ENCODE measurements at regions not wholly inside any gene's neighbourhood (a gene's known extent, or its start where the extent isn't known, plus 50 kb on each side); places are given as distances from the start of the nearest gene placed in this dataset.

GRCh38 chr9:90007516-90008440, 403.0 kb downstream of the GADD45G start:
- 71 to 76% methylated on average over 11 of the region's 11 CpGs for WGBS, 2 donors
- peaks cover 0 to 3% of the 10 kb centered on the region in 2 donors for H3K9me3 ChIP-seq (ENCODE audit: control insufficient read depth in 2 of 2, insufficient read depth in 1 of 2, low read depth in 1 of 2, low read length in 1 of 2)
- no peak overlapping the region for H3K4me3 ChIP-seq (ENCODE audit: low read depth in 1 of 2, low read length in 2 of 2)
- no peaks in the 10 kb centered on the region for H3K27me3 ChIP-seq (ENCODE audit: control insufficient read depth in 1 of 2, insufficient read depth in 2 of 2, low read length in 2 of 2)
- H3K4me1 ChIP-seq (ENCODE audit: control insufficient read depth in 2 of 2, insufficient read depth in 2 of 2, low read length in 1 of 2) = peaks cover 0 to 5% of the 10 kb centered on the region in 2 donors
- H3K36me3 ChIP-seq (ENCODE audit: control insufficient read depth in 2 of 2, insufficient read depth in 2 of 2, low read length in 1 of 2) = no peaks in the 10 kb centered on the region
- H3K27ac ChIP-seq (ENCODE audit: low read depth in 2 of 2, low read length in 1 of 2) = peak overlapping the region in 1 of 2 donors; percentile 37

GRCh38 chr9:90009447-90009846, 404.6 kb downstream of the GADD45G start:
- peaks cover 0 to 4% of the 10 kb centered on the region in 2 donors for H3K4me1 ChIP-seq (ENCODE audit: control insufficient read depth in 2 of 2, insufficient read depth in 2 of 2, low read length in 1 of 2)
- no peak overlapping the region for H3K4me3 ChIP-seq (ENCODE audit: low read depth in 1 of 2, low read length in 2 of 2)
- WGBS, 2 donors = 72 to 76% methylated on average over 4 of the region's 4 CpGs
- no peaks in the 10 kb centered on the region for H3K27me3 ChIP-seq (ENCODE audit: control insufficient read depth in 1 of 2, insufficient read depth in 2 of 2, low read length in 2 of 2)
- no peaks in the 10 kb centered on the region for H3K36me3 ChIP-seq (ENCODE audit: control insufficient read depth in 2 of 2, insufficient read depth in 2 of 2, low read length in 1 of 2)
- peaks cover 0 to 3% of the 10 kb centered on the region in 2 donors for H3K9me3 ChIP-seq (ENCODE audit: control insufficient read depth in 2 of 2, insufficient read depth in 1 of 2, low read depth in 1 of 2, low read length in 1 of 2)
- H3K27ac ChIP-seq (ENCODE audit: low read depth in 2 of 2, low read length in 1 of 2) = no peak overlapping the region

DNA sequence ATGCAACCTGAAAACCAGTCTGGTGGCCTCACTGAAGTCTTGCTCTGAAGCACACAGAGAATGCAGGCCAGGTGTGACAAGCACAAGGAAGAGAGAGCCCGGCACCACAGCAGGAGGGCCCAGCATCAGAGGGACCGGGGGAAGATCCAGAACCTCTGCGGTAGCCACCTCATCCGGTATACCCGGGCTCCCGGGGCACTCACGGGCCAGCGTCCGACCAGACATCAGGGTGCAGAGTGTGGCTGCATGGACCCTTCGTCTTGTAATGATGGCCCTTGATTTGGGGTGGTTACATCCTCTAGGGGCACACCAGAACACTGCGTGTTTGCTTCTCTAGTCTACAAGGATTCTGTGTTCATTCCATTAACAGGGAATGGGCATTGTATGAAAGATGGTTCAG, 406.0 kb downstream of the GADD45G start:
- 96% methylated on average over 11 of the region's 11 CpGs for WGBS, 2 donors
- no peak overlapping the region for H3K4me3 ChIP-seq (ENCODE audit: low read depth in 1 of 2, low read length in 2 of 2)

DNA sequence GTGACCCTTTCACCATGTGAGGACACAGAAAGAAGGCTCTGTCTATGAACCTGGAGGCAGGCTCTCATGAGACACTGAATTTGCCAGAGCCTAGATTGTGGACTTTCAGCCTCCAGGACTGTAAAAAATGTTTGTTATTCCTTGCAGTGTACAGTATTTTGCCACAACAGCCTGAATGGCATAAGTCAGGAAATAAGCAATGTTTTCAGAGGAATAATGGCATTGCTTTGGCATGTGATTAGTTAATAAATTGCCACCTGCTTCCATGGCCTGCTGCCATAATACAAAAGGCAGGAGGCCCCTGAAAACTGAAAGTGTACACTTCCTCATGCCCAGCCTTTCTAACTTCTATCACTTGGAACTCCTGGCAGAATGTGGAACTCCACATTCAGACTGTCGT, 408.1 kb downstream of the GADD45G start:
- no peaks in the 10 kb centered on the region for H3K27me3 ChIP-seq (ENCODE audit: control insufficient read depth in 1 of 2, insufficient read depth in 2 of 2, low read length in 2 of 2)

More for the DNA sequence above, 406.0 kb downstream of the GADD45G start:
- H3K4me1 ChIP-seq (ENCODE audit: control insufficient read depth in 2 of 2, insufficient read depth in 2 of 2, low read length in 1 of 2) = peaks cover 0 to 4% of the 10 kb centered on the region in 2 donors
- H3K9me3 ChIP-seq (ENCODE audit: control insufficient read depth in 2 of 2, insufficient read depth in 1 of 2, low read depth in 1 of 2, low read length in 1 of 2) = no peaks in the 10 kb centered on the region
- no peaks in the 10 kb centered on the region for H3K36me3 ChIP-seq (ENCODE audit: control insufficient read depth in 2 of 2, insufficient read depth in 2 of 2, low read length in 1 of 2)
- H3K27me3 ChIP-seq (ENCODE audit: control insufficient read depth in 1 of 2, insufficient read depth in 2 of 2, low read length in 2 of 2) = no peaks in the 10 kb centered on the region
- no peak overlapping the region for H3K27ac ChIP-seq (ENCODE audit: low read depth in 2 of 2, low read length in 1 of 2)

GRCh38 chr9:90013778-90014177, 409.0 kb downstream of the GADD45G start:
- no peak overlapping the region for H3K4me3 ChIP-seq (ENCODE audit: low read depth in 1 of 2, low read length in 2 of 2)
- 84 to 87% methylated on average over 8 of the region's 8 CpGs for WGBS, 2 donors
- peaks cover 0 to 7% of the 10 kb centered on the region in 2 donors for H3K4me1 ChIP-seq (ENCODE audit: control insufficient read depth in 2 of 2, insufficient read depth in 2 of 2, low read length in 1 of 2)
- H3K27ac ChIP-seq (ENCODE audit: low read depth in 2 of 2, low read length in 1 of 2) = no peak overlapping the region
- H3K36me3 ChIP-seq (ENCODE audit: control insufficient read depth in 2 of 2, insufficient read depth in 2 of 2, low read length in 1 of 2) = no peaks in the 10 kb centered on the region
- no peaks in the 10 kb centered on the region for H3K27me3 ChIP-seq (ENCODE audit: control insufficient read depth in 1 of 2, insufficient read depth in 2 of 2, low read length in 2 of 2)
- H3K9me3 ChIP-seq (ENCODE audit: control insufficient read depth in 2 of 2, insufficient read depth in 1 of 2, low read depth in 1 of 2, low read length in 1 of 2) = no peaks in the 10 kb centered on the region

More for the DNA sequence above, 408.1 kb downstream of the GADD45G start:
- H3K27ac ChIP-seq (ENCODE audit: low read depth in 2 of 2, low read length in 1 of 2) = no peak overlapping the region
- 26 to 40% methylated on average over 1 of the region's 1 CpG for WGBS, 2 donors
- no peaks in the 10 kb centered on the region for H3K9me3 ChIP-seq (ENCODE audit: control insufficient read depth in 2 of 2, insufficient read depth in 1 of 2, low read depth in 1 of 2, low read length in 1 of 2)
- peaks cover 0 to 7% of the 10 kb centered on the region in 2 donors for H3K4me1 ChIP-seq (ENCODE audit: control insufficient read depth in 2 of 2, insufficient read depth in 2 of 2, low read length in 1 of 2)
- no peaks in the 10 kb centered on the region for H3K36me3 ChIP-seq (ENCODE audit: control insufficient read depth in 2 of 2, insufficient read depth in 2 of 2, low read length in 1 of 2)
- no peak overlapping the region for H3K4me3 ChIP-seq (ENCODE audit: low read depth in 1 of 2, low read length in 2 of 2)

GRCh38 chr9:90014421-90014820, 409.6 kb downstream of the GADD45G start:
- WGBS, 2 donors = 56 to 68% methylated on average over 9 of the region's 9 CpGs
- Histone ChIP-seq H3K4me1 (ENCODE audit: control insufficient read depth in 2 of 2, insufficient read depth in 2 of 2, low read length in 1 of 2) (peaks cover 0 to 7% of the 10 kb centered on the region in 2 donors), H3K27ac (ENCODE audit: low read depth in 2 of 2, low read length in 1 of 2) (peak overlapping the region in 1 of 2 donors; percentile 36), H3K4me3 (ENCODE audit: low read depth in 1 of 2, low read length in 2 of 2) (no peak overlapping the region), H3K36me3 (ENCODE audit: control insufficient read depth in 2 of 2, insufficient read depth in 2 of 2, low read length in 1 of 2) (no peaks in the 10 kb centered on the region), H3K27me3 (ENCODE audit: control insufficient read depth in 1 of 2, insufficient read depth in 2 of 2, low read length in 2 of 2) (no peaks in the 10 kb centered on the region), H3K9me3 (ENCODE audit: control insufficient read depth in 2 of 2, insufficient read depth in 1 of 2, low read depth in 1 of 2, low read length in 1 of 2) (no peaks in the 10 kb centered on the region)

GRCh38 chr9:90016272-90016671, 411.5 kb downstream of the GADD45G start:
- H3K27ac ChIP-seq (ENCODE audit: low read depth in 2 of 2, low read length in 1 of 2) = no peak overlapping the region
- 85 to 94% methylated on average over 1 of the region's 1 CpG for WGBS, 2 donors
- peaks cover 0 to 7% of the 10 kb centered on the region in 2 donors for H3K4me1 ChIP-seq (ENCODE audit: control insufficient read depth in 2 of 2, insufficient read depth in 2 of 2, low read length in 1 of 2)
- H3K27me3 ChIP-seq (ENCODE audit: control insufficient read depth in 1 of 2, insufficient read depth in 2 of 2, low read length in 2 of 2) = no peaks in the 10 kb centered on the region
- no peaks in the 10 kb centered on the region for H3K36me3 ChIP-seq (ENCODE audit: control insufficient read depth in 2 of 2, insufficient read depth in 2 of 2, low read length in 1 of 2)
- no peaks in the 10 kb centered on the region for H3K9me3 ChIP-seq (ENCODE audit: control insufficient read depth in 2 of 2, insufficient read depth in 1 of 2, low read depth in 1 of 2, low read length in 1 of 2)
- no peak overlapping the region for H3K4me3 ChIP-seq (ENCODE audit: low read depth in 1 of 2, low read length in 2 of 2)

GRCh38 chr9:90017679-90018078, 412.9 kb downstream of the GADD45G start:
- WGBS, 2 donors = 88% methylated on average over 7 of the region's 7 CpGs
- H3K4me3 ChIP-seq (ENCODE audit: low read depth in 1 of 2, low read length in 2 of 2) = no peak overlapping the region
- H3K9me3 ChIP-seq (ENCODE audit: control insufficient read depth in 2 of 2, insufficient read depth in 1 of 2, low read depth in 1 of 2, low read length in 1 of 2) = peaks cover 0 to 3% of the 10 kb centered on the region in 2 donors
- no peaks in the 10 kb centered on the region for H3K36me3 ChIP-seq (ENCODE audit: control insufficient read depth in 2 of 2, insufficient read depth in 2 of 2, low read length in 1 of 2)
- peaks cover 0 to 7% of the 10 kb centered on the region in 2 donors for H3K4me1 ChIP-seq (ENCODE audit: control insufficient read depth in 2 of 2, insufficient read depth in 2 of 2, low read length in 1 of 2)
- no peaks in the 10 kb centered on the region for H3K27me3 ChIP-seq (ENCODE audit: control insufficient read depth in 1 of 2, insufficient read depth in 2 of 2, low read length in 2 of 2)
- no peak overlapping the region for H3K27ac ChIP-seq (ENCODE audit: low read depth in 2 of 2, low read length in 1 of 2)

GRCh38 chr9:90018688-90019087, 413.9 kb downstream of the GADD45G start:
- H3K4me1 ChIP-seq (ENCODE audit: control insufficient read depth in 2 of 2, insufficient read depth in 2 of 2, low read length in 1 of 2) = peaks cover 0 to 7% of the 10 kb centered on the region in 2 donors
- H3K4me3 ChIP-seq (ENCODE audit: low read depth in 1 of 2, low read length in 2 of 2) = no peak overlapping the region
- 68 to 74% methylated on average over 2 of the region's 2 CpGs for WGBS, 2 donors
- H3K36me3 ChIP-seq (ENCODE audit: control insufficient read depth in 2 of 2, insufficient read depth in 2 of 2, low read length in 1 of 2) = no peaks in the 10 kb centered on the region
- H3K27me3 ChIP-seq (ENCODE audit: control insufficient read depth in 1 of 2, insufficient read depth in 2 of 2, low read length in 2 of 2) = no peaks in the 10 kb centered on the region
- peaks cover 0 to 3% of the 10 kb centered on the region in 2 donors for H3K9me3 ChIP-seq (ENCODE audit: control insufficient read depth in 2 of 2, insufficient read depth in 1 of 2, low read depth in 1 of 2, low read length in 1 of 2)
- no peak overlapping the region for H3K27ac ChIP-seq (ENCODE audit: low read depth in 2 of 2, low read length in 1 of 2)
